MM.1S (cell line): ENCODE measurements at regions not wholly inside any gene's neighbourhood (a gene's known extent, or its start where the extent isn't known, plus 50 kb on each side); places are given as distances from the start of the nearest gene placed in this dataset.

Experiments used
- CTCF ChIP-seq: fragments of 300-600 bp; sonication (generic); IDR thresholded peaks from 2 replicates; pipeline ENCODE4 v1.5.1; 2016; ENCODE audit warnings: antibody characterized with exemption, low read length, mixed read lengths
- EZH2 ChIP-seq: fragments of 300-600 bp; sonication (generic); optimal IDR thresholded peaks from 2 replicates; pipeline ENCODE3; 2017; ENCODE audit warnings: low read depth, mild to moderate bottlenecking, antibody characterized with exemption, low read length, mixed read lengths

- no peak for TF ChIP-seq CTCF
- TF ChIP-seq EZH2, result no peak
Measured at GRCh38 chr4:128686810-128687209, 122.7 kb upstream of the JADE1 start.
